HG02884 (cell line): ENCODE measurements at regions not wholly inside any gene's neighbourhood (a gene's known extent, or its start where the extent isn't known, plus 50 kb on each side); places are given as distances from the start of the nearest gene placed in this dataset.

Experiments
- ATAC-seq: cut with Tn5 transposase; IDR thresholded peaks from one replicate; pipeline ENCODE4 v1.9.1; 2021; ENCODE audit warnings: mild to moderate bottlenecking, moderate library complexity; ENCODE audit not compliant: unreplicated experiment

GRCh38 chr7:12067156-12067831 is 143.8 kb upstream of the TMEM106B start:
- peak; percentile 75 for ATAC-seq

DNA sequence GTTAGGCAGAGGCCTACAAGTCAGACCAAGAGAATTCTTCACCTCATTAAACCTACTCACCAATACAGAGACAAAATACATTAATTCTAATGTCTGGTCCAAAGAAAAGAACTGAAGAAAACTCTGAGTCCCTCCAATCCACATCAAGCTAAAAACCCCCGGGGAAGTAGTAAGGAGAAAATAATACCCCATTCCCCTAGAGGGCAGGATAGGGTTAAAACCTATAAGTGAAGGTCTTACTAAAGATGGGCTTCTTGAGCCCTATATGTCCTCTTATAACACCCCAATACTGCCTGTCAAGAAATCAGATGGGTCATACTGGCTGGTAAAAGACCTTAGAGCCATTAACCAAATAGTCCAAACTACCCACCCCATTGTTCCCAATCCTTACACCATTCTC is 141.3 kb upstream of the TMEM106B start:
- no peak for ATAC-seq

DNA sequence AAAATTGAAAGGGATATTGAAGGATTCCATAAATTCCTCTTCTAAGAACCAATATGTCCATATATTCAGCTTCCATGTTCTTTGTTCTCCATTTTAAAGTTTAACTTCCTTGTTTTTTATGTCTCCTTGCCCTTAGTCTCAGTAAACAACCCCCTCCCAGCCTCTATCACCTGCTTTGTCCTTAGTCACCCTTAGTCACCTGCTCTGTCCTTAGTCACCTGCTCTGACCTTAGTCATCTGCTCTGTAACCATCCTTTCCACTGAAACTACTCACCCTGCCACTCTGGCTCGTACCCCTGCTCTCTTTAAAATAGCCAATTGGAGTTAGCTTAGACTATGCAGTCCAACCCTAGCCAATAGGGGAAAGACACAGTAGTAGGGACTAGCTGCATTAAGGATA is 136.2 kb upstream of the TMEM106B start:
- no peak for ATAC-seq

DNA sequence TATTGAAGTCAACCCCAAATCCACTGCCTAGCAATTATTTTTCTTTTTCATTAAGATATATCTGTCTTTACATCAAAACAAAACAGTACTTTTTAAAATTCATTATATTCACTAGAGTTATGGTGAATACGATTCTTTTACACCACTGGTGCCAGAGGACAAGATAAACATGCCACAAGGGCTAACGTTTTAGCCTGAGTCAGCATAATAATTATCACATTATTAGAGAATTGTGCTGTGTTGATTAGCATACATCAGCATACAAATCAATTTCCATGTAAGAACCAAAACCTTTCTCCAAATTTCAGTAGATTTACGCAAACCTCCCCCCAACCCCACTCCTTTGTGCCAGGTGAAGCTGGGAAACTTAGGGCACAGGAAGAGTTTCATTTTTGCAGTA is 131.1 kb upstream of the TMEM106B start:
- no peak for ATAC-seq

DNA sequence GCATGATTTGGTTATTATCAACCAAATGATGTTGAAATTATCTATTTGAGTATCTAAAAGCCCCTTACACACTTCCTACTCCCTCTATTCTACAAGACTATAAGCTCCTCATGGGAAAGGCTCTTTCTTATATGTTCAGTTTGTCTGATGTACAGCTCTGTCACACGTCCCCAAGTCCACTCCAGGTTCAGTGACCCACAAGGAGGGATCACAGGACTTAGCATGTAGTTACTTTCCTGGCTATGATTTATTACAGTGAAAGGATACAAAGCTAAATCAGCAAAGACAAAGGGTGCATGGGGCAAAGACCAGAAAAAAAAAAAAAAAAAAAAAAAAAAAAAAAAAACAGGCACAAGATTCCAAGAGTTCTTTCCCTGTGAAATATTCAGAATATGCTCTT is 125.6 kb upstream of the TMEM106B start:
- ATAC-seq = no peak

DNA sequence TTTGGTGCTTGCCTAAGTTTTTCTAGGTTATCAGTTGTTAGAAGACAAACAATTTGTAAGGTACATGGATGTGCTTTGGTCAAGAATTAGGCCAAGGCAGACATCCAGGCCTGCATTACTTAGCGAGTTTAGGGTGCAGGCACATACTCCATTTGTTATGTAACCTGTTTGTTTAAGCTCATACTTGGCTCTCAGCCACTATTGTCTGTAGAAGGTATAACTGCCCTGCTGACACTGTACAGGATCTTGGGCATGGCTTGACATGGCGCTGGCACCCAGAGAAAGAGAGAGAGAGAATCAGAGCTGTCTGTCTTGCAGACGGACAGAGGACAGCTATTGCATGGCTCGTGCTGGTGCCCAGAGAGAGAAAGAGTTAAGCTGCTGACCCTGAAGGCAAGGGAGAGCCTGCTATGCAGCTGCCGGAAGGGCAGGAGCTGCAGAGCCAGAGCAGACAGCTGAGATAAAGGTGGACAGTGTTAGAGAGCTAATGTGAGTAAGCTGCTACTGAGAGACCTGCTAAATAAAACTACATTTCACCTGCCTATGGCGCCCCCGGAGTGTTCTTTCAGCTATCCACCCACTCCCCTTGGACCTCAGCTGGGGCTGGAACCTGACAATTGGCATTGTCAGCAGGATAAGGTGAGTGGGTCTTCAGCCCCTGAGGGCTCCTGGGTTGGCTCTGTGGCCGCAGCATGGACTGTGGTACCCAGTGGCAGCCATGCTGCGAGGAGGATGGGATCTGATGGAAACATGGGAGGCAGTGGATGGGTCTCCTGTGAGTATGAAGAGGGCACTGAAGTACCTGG is 120.9 kb upstream of the TMEM106B start:
- no peak for ATAC-seq

- ATAC-seq = no peak
These were observed 120.3 kb upstream of the TMEM106B start for GRCh38 chr7:12090757-12091221.

GRCh38 chr7:12091231-12091630 is 119.9 kb upstream of the TMEM106B start:
- ATAC-seq = no peak

- no peak for ATAC-seq
These were observed 118.5 kb upstream of the TMEM106B start for GRCh38 chr7:12092499-12093130.

- ATAC-seq = no peak
These were observed 117.7 kb upstream of the TMEM106B start for GRCh38 chr7:12093365-12093764.

- no peak for ATAC-seq
These were observed 116.7 kb upstream of the TMEM106B start for GRCh38 chr7:12094365-12094921.

GRCh38 chr7:12102126-12102525 is 109.0 kb upstream of the TMEM106B start:
- ATAC-seq = no peak

DNA sequence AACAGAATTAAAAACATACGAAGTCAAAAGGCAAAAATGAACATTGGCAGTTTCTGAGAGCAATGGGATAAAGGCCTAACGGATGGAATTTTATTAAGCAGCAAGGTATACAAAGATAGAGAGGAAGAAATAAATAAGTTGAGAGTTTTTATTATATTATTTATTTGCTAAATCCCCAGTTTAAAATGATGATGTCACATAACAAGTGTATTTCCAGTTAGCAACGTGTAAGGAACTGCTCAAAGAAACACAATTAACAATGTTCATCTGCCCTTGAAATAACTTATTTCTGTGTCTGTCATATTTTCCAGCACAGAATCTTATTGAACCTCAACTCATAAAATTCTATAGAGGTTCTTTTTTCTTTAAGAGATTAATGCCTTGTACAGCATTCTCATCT is 108.6 kb upstream of the TMEM106B start:
- no peak for ATAC-seq

DNA sequence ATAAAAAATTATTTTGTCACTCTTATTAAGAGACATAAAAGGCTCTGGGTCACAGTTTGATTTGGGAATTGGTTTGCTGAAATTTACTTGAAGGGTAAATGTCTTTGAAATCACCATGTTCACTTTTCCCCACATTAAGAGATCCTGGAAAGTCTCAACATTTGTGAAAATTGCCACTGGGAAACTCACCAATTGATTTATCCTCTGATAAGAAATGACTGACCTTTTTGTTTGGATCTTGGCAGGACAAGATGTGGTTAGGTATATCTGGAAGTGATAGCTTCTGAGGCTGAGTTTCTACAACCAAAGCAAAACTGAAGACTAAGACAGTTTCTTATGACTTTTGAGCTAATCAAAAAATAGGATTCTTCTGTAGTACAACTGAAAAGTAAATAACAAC is 107.1 kb upstream of the TMEM106B start:
- ATAC-seq = no peak

DNA sequence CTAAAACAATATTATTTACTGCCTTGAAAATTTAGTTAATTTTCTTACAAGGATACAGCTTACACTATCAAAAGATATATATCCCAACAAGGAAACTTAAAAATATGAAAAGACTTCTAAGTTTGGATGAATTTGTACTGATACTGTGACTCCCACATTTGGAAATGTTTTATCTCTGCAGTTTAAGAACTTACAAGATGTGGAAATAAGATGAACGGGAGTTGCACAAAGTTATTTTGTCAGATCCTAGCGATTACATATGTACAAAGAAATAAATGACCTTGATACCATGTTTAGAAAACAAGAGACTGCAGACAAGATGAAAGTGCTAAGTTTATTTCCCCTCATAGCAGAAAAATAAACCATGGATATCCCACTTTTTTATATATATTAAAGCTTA is 103.7 kb upstream of the TMEM106B start:
- ATAC-seq = no peak

DNA sequence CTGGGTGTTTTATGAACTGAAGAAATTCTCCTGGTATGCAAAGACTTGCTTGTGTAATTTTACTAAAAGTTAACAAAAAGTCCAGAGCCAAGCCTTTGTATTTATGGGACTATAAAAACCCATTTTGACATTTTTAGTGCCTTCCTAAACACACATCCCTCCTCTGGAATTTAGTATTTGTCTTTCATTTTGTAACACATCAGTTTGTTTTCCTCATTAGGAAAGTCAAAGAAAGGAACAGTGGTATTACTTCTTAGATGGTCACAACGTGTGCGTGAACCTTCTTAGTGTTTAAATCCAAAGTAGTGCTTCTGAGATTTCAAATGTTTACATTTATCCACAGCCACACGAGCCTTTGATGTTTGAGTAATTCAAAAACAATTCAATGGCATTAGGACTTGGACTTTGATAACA is 103.2 kb upstream of the TMEM106B start:
- ATAC-seq = no peak

GRCh38 chr7:12110425-12110824 is 100.7 kb upstream of the TMEM106B start:
- ATAC-seq = no peak

DNA sequence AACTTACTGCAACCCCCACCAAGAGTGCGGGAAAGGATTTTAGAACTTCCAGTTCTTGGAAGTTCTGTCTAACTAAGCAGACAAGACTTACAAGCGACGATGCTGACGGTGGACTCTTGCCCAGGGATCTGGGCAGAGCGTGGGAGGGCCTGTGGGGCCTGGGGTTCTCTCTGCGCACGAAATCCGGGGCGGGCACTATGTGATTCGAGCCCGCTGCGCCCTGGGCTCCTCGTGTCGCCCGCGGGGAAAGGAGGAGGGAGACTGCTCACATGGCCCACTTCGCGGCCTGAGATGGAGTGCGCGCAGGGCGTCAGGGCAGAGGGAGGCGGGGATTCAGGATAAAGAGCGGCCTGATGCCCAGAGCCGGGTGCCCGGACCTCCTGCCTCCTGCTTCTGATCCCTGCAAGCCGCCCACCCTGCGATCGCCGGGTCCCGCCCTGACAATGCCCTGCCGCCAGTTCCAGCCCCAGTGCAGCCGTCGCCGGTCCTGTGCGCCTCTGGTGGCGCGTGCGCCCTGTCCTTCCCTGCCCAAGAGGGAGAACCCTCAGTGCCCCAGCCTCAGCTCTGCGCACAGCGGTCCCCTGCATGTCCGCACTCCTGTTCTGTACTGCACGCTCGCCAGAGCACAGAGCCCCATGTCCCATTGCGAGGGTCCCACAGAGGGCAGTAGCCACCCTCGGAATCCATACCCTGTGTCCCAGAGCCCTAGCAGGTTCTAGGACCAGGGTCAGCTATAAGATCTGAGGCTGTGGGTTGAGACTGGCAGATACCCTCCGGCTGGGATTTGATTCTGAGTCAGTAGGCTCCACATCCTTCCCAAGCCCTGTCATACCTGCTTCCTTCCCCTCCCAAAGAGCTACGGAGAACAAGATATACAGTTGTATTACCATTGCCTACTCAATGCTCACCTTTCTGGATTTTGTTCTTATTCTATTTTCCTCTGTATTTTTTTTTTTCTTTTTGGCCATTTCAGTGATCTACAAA is 99.4 kb upstream of the TMEM106B start:
- ATAC-seq = no peak

DNA sequence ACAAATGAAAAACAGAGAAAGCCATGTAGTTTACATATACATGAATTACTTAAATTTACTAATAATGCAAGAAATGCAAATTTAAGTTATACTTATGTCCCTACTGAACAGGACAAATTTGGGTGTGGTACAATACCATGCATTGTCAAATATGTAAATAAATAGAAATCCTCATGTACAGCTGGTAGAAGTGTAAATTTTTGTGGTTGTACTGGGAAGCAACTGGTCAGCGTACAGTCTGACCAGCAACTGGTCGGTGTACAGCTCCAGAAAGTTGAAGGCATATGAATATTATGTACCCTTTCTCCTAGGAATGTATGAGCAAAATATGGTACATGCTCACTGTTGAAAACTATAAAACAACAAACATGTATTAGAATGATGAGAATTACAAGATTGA is 93.9 kb upstream of the TMEM106B start:
- ATAC-seq = no peak

- no peak for ATAC-seq
These were observed 91.3 kb upstream of the TMEM106B start for GRCh38 chr7:12119620-12120303.
